GM23338 (cell line): ENCODE measurements at regions not wholly inside any gene's neighbourhood (a gene's known extent, or its start where the extent isn't known, plus 50 kb on each side); places are given as distances from the start of the nearest gene placed in this dataset.

Source experiments
- CREB1 ChIP-seq: fragments of 250-450 bp; sonication (Bioruptor Pico); IDR thresholded peaks from 2 replicates; pipeline ENCODE4 v1.5.0; 2020; ENCODE audit warnings: low read depth, mild to moderate bottlenecking, moderate library complexity
- CTCF ChIP-seq, 2 experiments: fragments of 200-600 bp in 1 of 2; sonication (generic) in 1 of 2; conservative IDR thresholded peaks; 2 replicates each; pipeline versions ENCODE4 v1.5.1 to v1.6.1; 2016 to 2017; ENCODE audit warnings: antibody characterized with exemption in 2 of 2, low read depth in 2 of 2, mild to moderate bottlenecking in 2 of 2, moderate library complexity in 1 of 2
- EZH2 ChIP-seq: fragments of 200-600 bp; sonication (generic); IDR thresholded peaks from one replicate; pipeline ENCODE4 v1.8.0; 2017; ENCODE audit warnings: antibody characterized with exemption, mild to moderate bottlenecking, low read depth; ENCODE audit not compliant: unreplicated experiment
- EZH2phosphoT487 ChIP-seq: fragments of 200-600 bp; sonication (generic); IDR thresholded peaks from one replicate; pipeline ENCODE4 v1.8.1; 2018; ENCODE audit warnings: antibody characterized with exemption; ENCODE audit not compliant: unreplicated experiment
- JUNB ChIP-seq: IDR thresholded peaks from one replicate; pipeline ENCODE4 v1.6.1; 2016; ENCODE audit warnings: antibody characterized with exemption; ENCODE audit not compliant: unreplicated experiment
- POLR2AphosphoS5 ChIP-seq: IDR thresholded peaks from 2 replicates; pipeline ENCODE4 v1.6.1; 2016; ENCODE audit warnings: antibody characterized with exemption, low read depth
- REST ChIP-seq: IDR thresholded peaks from one replicate; pipeline ENCODE4 v1.6.1; 2018; ENCODE audit warnings: antibody characterized with exemption; ENCODE audit not compliant: unreplicated experiment
- STAT1 ChIP-seq: IDR thresholded peaks from one replicate; pipeline ENCODE4 v1.6.1; 2016; ENCODE audit warnings: antibody characterized with exemption; ENCODE audit not compliant: unreplicated experiment
- ZNF331 ChIP-seq: fragments of 250-450 bp; sonication (Bioruptor Pico); IDR thresholded peaks from 2 replicates; pipeline ENCODE4 v1.5.0; 2020; ENCODE audit warnings: low read depth, mild to moderate bottlenecking, moderate library complexity

GRCh38 chr12:71315328-71315985 lies 124.1 kb upstream of the LGR5 start:
- TF ChIP-seq JUNB: no peak
- no peak for TF ChIP-seq CTCF (conservative IDR thresholded peaks at IDR 0.05; ENCODE audit: low read depth in 2 of 2)
- no peak for TF ChIP-seq EZH2
- no peak for TF ChIP-seq REST
- no peak for TF ChIP-seq ZNF331 (CRISPR knock-in tag)
- no peak for TF ChIP-seq POLR2AphosphoS5
- no peak for TF ChIP-seq CREB1 (CRISPR knock-in tag)
- no peak for TF ChIP-seq EZH2phosphoT487
- no peak for TF ChIP-seq STAT1
